ENCODE measurements at regions not wholly inside any gene's neighbourhood (a gene's known extent, or its start where the extent isn't known, plus 50 kb on each side); places are given as distances from the start of the nearest gene placed in this dataset.

GRCh38 chr5:155408465-155408864 lies 394.9 kb downstream of the KIF4B start:
- H3K4me3 ChIP-seq (ENCODE audit: low read length in 3 of 3) = no peak overlapping the region
- no peaks in the 10 kb centered on the region for H3K36me3 ChIP-seq (ENCODE audit: control insufficient read depth in 2 of 3, insufficient read depth in 3 of 3, low read length in 3 of 3)
- no peaks in the 10 kb centered on the region for H3K4me1 ChIP-seq (ENCODE audit: control insufficient read depth in 2 of 3, insufficient read depth in 2 of 3, low read depth in 1 of 3, low read length in 3 of 3)
- DNase-seq (no peak), FAIRE-seq (no peak)
- H3K9me3 ChIP-seq (ENCODE audit: control insufficient read depth in 2 of 3, insufficient read depth in 1 of 3, low read length in 3 of 3) = no peaks in the 10 kb centered on the region
- no peak for TF ChIP-seq CTCF (IDR thresholded peaks at IDR 0.05; ENCODE audit: borderline replicate concordance, extremely low read depth, insufficient read depth)
- no peaks in the 10 kb centered on the region for H3K27me3 ChIP-seq (ENCODE audit: control insufficient read depth, insufficient read depth, low read length)
- H3K9ac ChIP-seq (ENCODE audit: low read length in 3 of 3) = no peak overlapping the region
- intact Hi-C loops (cut with DNase I) = no loop called here
- no peak overlapping the region for H3K27ac ChIP-seq (ENCODE audit: low read depth in 2 of 2, low read length in 2 of 2)

DNA sequence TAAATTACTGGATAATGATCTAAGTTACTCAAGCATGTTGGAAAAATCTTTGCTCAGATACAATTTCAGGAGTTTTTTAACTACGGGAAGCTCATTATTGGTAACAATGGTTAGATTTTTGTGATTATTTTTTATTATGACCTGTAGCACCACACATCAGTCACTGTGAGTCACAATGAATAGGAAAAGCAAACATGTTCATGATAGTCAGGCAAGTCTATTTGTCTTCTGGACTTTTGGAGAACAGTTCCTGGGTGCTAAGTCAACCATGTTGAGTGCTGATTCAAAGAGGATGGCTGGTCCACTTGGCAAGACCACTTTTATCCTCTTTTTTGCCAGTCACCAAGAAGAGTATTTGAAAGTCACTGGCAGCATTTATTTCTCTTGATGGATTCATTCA lies 403.2 kb downstream of the KIF4B start:
- FAIRE-seq = no peak

DNA sequence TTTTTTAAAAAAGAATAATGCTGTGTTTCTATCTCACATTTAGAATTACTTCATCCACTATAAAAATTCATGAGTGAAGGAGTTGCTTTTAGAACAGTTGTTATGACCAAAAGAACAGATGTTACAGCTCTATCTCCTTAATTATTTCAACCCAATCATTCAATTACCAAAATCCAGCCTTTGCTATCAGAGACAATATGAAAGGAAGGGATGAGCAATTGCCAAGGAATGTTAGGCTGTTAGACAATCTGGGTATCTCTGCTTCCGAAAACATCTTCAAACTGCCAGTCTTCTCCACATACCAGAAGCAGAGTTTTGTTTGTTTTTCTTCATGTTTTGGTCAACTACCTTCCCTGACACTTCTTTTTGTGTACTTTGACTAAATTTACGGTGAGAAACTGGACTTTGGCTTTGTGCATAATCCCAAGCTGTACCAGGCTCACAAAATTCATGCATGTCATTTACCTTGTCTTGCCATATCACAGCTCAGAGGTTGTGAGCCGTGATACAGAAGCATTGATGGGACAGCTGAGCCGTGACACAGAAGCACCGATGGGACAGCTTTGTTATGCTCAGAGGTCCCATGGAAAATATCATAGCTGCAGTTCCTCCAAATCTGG lies 405.5 kb downstream of the KIF4B start:
- H3K27me3 ChIP-seq (ENCODE audit: control insufficient read depth, insufficient read depth, low read length) = no peaks in the 10 kb centered on the region
- TF ChIP-seq CTCF (IDR thresholded peaks at IDR 0.05; ENCODE audit: borderline replicate concordance, extremely low read depth, insufficient read depth) = no peak
- H3K27ac ChIP-seq (ENCODE audit: low read depth in 2 of 2, low read length in 2 of 2) = no peak overlapping the region
- H3K9ac ChIP-seq (ENCODE audit: low read length in 3 of 3) = no peak overlapping the region
- H3K36me3 ChIP-seq (ENCODE audit: control insufficient read depth in 2 of 3, insufficient read depth in 3 of 3, low read length in 3 of 3) = no peaks in the 10 kb centered on the region
- H3K4me1 ChIP-seq (ENCODE audit: control insufficient read depth in 2 of 3, insufficient read depth in 2 of 3, low read depth in 1 of 3, low read length in 3 of 3) = no peaks in the 10 kb centered on the region
- FAIRE-seq = no peak
- peak in 2 of 5 donors; percentile 14 to 22 for DNase-seq
- intact Hi-C loops (cut with DNase I) = no loop called here
- no peak overlapping the region for H3K4me3 ChIP-seq (ENCODE audit: low read length in 3 of 3)
- H3K9me3 ChIP-seq (ENCODE audit: control insufficient read depth in 2 of 3, insufficient read depth in 1 of 3, low read length in 3 of 3) = no peaks in the 10 kb centered on the region

More for the DNA sequence above, 403.2 kb downstream of the KIF4B start:
- H3K9me3 ChIP-seq (ENCODE audit: control insufficient read depth in 2 of 3, insufficient read depth in 1 of 3, low read length in 3 of 3) = no peaks in the 10 kb centered on the region
- no peak for TF ChIP-seq CTCF (IDR thresholded peaks at IDR 0.05; ENCODE audit: borderline replicate concordance, extremely low read depth, insufficient read depth)
- no peak overlapping the region for H3K4me3 ChIP-seq (ENCODE audit: low read length in 3 of 3)
- no peak for DNase-seq
- H3K27me3 ChIP-seq (ENCODE audit: control insufficient read depth, insufficient read depth, low read length) = no peaks in the 10 kb centered on the region
- no peaks in the 10 kb centered on the region for H3K36me3 ChIP-seq (ENCODE audit: control insufficient read depth in 2 of 3, insufficient read depth in 3 of 3, low read length in 3 of 3)
- H3K27ac ChIP-seq (ENCODE audit: low read depth in 2 of 2, low read length in 2 of 2) = no peak overlapping the region
- no peaks in the 10 kb centered on the region for H3K4me1 ChIP-seq (ENCODE audit: control insufficient read depth in 2 of 3, insufficient read depth in 2 of 3, low read depth in 1 of 3, low read length in 3 of 3)
- no peak overlapping the region for H3K9ac ChIP-seq (ENCODE audit: low read length in 3 of 3)
- intact Hi-C loops (cut with DNase I) = no loop called here

GRCh38 chr5:155430192-155430591 lies 416.6 kb downstream of the KIF4B start:
- Histone ChIP-seq H3K9ac (ENCODE audit: low read length in 3 of 3) (no peak overlapping the region), H3K27me3 (ENCODE audit: control insufficient read depth, insufficient read depth, low read length) (no peaks in the 10 kb centered on the region), H3K9me3 (ENCODE audit: control insufficient read depth in 2 of 3, insufficient read depth in 1 of 3, low read length in 3 of 3) (no peaks in the 10 kb centered on the region), H3K4me1 (ENCODE audit: control insufficient read depth in 2 of 3, insufficient read depth in 2 of 3, low read depth in 1 of 3, low read length in 3 of 3) (no peaks in the 10 kb centered on the region), H3K36me3 (ENCODE audit: control insufficient read depth in 2 of 3, insufficient read depth in 3 of 3, low read length in 3 of 3) (no peaks in the 10 kb centered on the region), H3K27ac (ENCODE audit: low read depth in 2 of 2, low read length in 2 of 2) (no peak overlapping the region), H3K4me3 (ENCODE audit: low read length in 3 of 3) (no peak overlapping the region)
- DNase-seq (no peak), FAIRE-seq (no peak)
- no peak for TF ChIP-seq CTCF (IDR thresholded peaks at IDR 0.05; ENCODE audit: borderline replicate concordance, extremely low read depth, insufficient read depth)
- intact Hi-C loops (cut with DNase I) = no loop called here

Measured in kidney (tissue), 13 donors.